Hypothalamus (tissue), 51 donors: ENCODE measurements at regions not wholly inside any gene's neighbourhood (a gene's known extent, or its start where the extent isn't known, plus 50 kb on each side); places are given as distances from the start of the nearest gene placed in this dataset.
"Not testable (repeated sequence)": the region's sequence is repeated elsewhere in the genome, so short reads cannot be mapped to it uniquely, and the experiment has no call there.

ENCODE experiments used
- DNase-seq, 51 donors: peaks; one replicate each; lab custom pipeline; 2025; lab: John Stamatoyannopoulos, UW

DNA sequence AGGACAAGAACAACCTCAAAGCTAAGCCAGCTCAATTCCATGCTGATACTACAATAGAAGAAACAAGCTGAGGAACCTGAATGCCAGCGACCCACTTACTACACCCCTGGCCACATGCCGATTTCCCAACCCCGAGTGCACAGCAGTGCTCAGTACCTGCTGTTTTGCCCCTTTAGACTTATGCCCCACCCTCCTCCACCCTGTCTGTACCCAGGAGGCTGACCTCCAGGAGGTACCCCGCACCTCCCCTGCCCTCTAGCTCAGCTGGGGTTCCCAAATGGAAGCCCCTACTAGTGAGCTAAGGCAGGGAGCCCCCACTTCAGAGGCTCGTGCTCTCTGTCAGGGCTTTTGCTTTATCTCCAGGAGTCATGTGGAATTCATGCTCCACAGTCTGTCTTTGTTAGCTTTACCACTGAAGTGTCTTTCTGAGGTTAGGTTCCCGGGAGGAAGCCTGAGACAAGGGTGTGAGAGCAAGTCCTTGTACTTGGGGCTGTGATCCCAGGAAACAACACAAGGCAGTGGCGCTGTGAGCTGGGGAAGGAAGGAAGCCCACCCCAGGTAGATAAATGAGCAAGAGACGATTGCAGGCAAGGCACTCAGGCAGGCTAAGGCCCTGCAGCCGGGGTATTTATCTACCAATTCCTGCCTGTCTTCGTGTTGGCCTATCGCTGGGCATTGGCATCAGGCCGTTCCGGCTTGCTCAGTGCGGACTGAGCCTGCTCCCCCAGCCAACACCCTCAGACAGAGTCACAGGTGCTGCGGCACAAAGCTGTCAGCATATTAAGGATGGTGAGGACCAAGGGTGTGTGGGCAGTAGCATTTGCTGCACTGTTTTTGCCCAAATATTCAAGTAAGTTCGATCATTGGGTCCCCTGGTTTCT, 220.5 kb downstream of the CYP26B1 start:
- DNase-seq, result no peak

DNA sequence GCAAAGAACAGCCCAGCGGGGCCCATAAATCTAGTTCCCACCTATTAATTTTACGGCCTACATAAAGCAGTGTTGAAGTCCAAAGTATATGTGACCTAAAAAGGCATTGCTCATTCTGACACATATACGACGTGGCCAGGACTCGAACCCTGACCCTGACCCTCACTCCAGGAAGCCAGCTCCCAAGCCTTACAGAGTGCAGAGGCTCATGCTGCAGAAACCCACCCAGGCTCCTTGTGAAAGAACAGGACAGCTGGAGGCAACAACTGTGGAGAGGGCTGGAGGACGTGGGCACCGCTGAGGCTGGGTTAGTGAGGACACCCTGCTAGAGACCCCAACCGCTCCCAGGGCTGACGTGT, 221.6 kb downstream of the CYP26B1 start:
- no peak for DNase-seq

DNA sequence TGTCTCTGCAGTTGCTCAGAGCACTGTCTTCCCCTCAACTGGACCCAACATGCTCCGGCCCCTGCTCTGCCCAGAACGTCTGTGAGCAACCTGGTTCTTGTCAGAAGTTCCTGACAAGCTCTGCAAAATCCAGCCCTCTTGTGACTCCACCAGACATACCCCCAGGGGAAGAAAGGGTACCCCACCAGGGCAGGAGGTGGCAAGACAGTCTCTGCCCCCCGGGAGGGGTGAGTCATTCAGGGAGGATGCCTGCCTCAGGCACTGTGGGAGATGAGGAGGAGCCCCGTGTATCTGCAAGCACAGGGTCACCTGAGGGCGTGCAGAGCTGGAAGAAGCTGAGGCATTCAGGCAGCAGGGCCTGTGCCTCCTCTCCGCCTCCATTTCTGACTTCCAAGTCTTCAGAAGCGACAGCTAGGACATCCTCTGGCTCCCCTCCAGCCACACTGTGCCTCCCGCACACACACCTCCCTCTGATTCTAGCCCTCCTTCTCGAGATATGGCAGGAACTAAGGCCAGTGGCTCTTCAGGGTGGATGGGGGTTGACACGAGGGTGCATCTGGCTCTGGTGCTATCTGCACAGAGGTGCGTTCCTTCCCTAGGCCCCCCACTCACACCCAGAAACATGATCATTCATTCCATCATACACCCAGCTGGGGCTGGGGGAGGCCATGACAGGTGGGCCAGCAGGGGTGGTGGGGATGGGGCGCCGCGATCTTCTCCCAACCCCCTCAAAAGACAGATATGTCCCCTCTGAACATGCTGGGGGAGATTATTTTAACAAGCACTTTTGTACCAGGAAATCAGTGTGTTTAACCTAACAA, 222.2 kb downstream of the CYP26B1 start:
- DNase-seq, result no peak

DNA sequence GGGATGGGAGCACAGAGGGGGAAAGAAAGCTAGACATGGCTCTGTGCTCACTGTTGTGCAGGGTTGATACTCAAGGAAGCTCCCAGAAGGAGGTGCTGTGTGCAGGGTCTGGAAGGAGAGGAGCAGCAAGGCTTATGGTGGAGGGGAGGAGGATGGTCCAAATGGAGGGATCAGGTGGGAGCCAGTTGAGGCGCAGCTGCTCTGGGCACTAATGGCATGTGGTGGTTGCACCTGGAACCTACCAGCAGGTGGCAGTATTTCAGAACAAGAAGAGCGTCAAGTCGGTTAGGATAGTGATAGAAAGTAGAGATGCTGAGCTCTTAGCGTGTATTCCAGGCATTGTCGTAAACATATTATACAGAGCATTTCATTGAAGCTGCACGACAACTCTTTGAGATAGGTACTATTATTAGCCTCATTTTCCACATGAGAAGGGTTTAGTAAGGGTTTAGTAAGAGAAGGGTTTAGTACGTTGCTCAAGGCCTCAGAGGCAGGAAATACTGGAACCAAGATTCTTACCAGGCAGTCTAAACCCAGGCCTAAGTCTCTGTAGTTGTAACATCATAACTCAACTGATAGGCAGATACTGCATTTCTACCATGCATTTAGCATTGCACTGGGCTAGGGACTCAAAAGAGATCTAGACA, 223.7 kb downstream of the CYP26B1 start:
- DNase-seq, result peak in 31 of 51 donors; percentile 8 to 71 (median 37)

DNA sequence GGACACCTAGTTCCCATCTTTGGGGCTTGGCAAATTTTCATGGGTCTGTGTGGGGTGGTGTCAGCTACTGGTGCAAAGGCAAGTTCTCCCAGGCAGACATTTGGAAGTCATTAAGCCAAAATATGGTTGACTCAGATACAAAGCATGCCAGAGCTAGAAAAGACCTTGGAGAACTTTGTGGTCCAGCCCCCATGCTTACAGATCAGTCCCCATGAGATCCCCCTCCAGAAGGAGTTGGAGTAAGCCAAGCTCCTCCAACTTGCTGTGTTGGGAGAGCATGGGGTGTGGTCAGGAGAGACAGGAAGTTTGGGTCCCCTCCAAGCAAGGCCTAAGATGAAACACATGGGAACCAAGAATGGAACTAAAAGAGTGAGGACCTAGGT, 224.5 kb downstream of the CYP26B1 start:
- no peak for DNase-seq

DNA sequence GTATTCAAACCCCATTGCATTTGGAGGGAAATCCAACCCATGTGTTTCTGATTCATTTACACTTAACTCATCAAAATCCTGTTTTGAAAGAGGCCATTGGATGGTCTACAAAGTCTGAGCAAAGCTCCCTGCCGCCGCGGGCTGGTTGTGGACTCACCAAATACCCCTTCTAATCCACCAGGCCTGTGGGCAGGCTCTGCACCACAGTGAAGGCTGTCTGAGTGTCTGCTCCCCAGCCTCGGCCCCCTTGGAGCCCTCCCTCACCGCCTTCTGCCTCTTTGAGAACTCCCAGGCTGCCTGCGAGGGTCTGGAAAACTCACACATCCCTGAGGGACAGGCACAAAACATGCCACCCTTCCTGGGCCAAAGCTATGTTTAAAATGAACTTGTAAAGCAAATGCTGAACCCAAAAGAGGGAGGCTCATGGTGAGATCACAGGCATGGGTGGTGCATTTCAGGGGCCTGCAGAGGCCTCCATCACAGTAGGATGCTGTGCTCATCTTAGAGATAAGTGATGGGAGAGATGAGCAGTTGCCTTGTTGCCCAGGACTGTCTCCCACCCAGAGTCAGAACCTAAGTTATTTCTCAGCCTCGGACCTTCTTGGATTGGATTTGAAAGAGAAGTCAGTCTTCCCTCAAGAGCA, 225.0 kb downstream of the CYP26B1 start:
- no peak for DNase-seq

DNA sequence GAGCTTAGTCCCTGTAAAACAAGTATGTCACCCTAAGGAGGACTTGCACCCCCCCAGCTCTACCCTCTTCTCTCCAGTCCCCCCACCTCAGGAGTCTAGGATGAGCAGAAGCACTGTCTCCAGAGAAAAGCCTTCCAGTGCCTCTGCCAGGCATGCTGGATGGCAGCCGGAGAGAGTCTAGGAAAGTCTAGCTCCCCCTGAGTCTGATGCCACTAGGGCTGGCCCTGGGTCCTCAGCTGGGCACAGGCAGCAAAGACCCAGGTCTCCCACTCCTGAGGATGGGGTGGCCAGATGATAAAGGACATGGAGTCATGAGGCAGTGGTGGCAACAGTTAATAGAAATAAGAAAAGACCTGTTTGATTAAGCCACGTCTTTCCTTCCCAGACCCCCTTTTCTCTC, 225.6 kb downstream of the CYP26B1 start:
- no peak for DNase-seq

DNA sequence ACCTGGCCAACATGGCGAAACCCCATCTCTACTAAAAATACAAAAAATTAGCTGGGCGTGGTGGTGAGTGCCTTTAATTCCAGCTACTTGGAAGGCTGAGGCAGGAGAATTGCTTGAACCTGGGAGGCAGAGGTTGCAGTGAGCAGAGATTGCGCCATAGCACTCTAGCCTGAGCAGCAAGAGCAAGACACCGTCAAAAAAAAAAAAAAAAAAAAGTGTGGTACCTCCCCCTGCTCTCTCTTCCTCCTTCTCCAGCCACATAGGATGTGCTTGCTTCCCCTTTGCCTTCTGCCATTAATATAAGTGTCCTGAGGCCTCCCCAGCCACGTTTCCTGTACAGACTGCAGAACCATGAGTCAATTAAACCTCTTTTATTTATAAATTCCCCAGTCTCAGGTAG, 226.8 kb downstream of the CYP26B1 start:
- not testable (repeated sequence) for DNase-seq

DNA sequence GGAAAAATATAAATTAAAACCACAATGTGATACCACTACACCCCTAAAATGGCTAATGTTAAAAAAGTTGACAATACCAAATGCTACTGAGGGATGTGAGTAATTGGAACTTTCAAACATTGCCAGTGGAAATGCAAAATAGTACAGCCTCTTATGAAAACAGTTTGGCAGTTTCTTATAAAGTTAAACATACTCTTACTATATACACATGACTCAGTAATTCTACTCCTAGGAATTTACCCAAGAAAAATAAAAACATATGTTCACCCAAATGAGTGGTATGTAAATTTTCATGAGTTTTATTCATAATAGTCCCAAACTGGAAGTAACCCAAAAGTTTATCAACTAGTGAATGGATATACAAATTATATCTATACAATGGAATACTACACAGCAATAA, 228.0 kb downstream of the CYP26B1 start:
- DNase-seq, result no peak

DNA sequence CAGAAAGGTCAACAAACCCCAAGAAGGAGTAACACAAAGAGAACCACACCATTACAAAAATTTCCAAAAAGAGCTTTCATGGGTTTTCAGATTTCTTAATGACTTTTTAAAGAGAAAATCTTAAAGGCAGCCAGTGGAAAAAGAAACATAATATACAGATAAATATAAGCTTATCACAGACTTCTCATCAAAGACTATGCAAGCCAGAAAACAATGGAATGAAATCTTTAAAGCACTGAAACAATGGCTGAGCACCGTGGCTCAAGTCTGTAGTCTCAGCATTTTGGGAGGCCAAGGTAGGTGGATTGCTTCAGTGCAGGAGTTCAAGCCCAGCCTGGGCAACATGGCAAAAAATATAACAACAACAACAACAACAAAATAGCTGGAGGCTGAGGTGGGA, 237.4 kb downstream of the CYP26B1 start:
- no peak for DNase-seq

DNA sequence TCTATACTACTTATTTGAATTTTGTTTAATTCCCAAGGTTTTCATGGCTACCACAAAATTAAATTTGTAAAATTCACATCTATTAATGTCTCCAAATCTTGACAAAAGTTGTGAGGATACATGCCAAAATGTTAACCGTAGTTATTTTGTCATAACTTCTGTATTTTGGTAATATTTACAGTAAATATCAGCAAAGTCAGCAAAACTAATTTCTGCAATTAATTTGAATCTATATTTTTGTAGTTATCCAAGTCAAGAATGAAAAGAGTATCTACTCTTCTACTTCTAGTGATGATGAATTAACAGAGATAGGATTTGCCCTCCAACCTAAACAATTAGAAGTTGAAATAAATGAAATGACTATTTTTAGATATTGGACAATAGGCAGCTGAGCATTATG, 238.9 kb downstream of the CYP26B1 start:
- no peak for DNase-seq

DNA sequence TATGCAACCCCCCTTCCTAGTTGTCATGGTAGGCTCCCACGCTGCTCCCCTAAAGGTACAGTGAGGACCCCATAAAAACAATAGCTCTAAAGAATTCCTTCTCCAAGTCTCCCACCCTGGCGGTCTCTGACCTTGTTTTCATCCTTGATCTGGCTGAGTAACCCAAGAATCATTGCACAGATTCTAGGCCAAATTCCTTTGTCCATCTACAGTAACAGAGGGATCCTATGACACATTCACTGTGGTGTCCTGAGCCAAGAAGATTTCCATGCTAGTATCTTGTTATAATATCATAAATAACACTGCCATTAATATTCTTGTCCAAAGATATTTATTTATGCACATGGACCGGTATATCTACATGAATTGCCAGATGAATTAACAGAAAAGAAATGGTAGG, 240.2 kb downstream of the CYP26B1 start:
- DNase-seq, result no peak

DNA sequence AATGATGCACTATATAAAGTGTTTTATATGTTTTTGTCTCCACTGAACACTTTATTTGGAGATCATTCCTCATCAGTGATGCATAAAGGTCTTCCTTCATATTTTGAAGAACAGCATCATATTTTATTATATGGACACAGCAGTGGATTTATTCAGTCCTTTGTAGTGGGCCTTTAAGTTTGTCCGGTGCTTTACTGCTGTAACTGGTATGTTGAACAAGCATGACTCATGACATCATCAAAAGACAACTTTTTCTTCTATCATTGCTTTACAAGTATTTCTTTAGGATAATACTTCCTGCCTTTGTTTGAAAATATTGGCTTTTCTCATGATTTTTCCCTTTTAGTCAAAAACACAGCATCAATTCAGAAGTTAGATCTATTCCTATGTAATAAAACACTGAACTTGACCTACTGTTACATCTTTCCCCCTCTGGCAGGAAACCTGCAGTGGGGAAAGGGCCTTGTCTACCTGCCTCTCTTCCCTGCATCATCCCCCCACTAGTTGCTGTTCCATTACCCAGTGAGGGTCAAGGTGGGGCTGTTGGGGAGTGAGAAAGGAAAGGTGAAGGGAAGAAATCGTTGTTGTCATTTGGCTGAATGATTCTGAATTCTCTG, 241.2 kb downstream of the CYP26B1 start:
- DNase-seq, result no peak

DNA sequence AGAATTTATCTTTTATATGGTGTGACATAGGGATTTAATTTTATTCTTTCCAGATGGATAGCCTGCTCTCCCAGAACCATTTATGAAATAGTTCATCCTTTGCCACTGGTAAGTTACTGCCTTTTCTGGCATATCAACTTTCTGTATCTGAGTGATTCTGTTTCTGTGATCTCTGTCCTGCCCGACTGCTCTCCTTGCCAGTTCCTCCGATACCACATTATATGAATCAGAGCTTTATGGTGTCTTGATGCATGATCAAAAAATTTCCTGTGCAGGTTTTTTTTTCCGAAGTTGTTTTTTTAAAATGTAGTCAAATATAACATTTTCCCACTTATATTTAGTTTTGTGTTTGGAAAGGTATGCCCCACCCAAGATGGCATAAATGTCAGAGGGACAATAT, 242.5 kb downstream of the CYP26B1 start:
- no peak for DNase-seq

DNA sequence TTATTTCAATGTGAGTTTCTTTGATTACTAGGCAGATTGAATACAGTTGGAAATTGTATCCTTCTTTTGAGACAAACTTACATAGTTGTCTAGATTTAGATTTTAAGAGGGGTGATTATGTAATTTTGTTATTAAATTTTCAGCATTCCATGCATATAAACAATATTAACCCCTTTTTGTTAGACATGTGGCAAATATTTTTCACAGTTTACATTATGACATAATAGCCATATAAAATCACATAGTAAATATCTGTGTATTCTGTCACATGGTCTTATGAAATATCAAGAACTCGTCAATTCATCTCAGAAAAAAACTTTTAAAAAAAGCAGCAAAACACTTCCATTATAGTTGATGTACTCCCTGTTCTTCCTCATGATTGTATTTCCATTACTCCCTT, 243.8 kb downstream of the CYP26B1 start:
- no peak for DNase-seq

DNA sequence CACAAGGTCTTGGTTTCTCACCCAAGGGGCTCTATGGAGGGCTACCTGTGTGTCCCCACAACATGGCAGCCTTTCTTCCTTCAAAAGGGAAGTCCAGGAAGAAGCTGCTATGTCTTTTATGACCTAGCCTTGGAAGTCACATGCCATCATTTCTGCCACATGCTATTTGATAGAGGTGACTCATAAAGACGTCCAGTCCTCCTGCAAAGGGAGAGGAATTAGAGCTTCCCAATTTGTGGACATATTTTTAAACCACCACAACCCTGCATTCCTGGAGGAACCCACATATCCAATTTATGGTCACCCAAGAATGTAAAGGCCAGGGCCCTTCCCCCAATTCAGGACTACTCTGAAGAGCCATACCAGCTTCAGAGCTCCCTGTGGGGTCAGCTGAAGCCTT, 246.2 kb downstream of the CYP26B1 start:
- DNase-seq, result no peak

DNA sequence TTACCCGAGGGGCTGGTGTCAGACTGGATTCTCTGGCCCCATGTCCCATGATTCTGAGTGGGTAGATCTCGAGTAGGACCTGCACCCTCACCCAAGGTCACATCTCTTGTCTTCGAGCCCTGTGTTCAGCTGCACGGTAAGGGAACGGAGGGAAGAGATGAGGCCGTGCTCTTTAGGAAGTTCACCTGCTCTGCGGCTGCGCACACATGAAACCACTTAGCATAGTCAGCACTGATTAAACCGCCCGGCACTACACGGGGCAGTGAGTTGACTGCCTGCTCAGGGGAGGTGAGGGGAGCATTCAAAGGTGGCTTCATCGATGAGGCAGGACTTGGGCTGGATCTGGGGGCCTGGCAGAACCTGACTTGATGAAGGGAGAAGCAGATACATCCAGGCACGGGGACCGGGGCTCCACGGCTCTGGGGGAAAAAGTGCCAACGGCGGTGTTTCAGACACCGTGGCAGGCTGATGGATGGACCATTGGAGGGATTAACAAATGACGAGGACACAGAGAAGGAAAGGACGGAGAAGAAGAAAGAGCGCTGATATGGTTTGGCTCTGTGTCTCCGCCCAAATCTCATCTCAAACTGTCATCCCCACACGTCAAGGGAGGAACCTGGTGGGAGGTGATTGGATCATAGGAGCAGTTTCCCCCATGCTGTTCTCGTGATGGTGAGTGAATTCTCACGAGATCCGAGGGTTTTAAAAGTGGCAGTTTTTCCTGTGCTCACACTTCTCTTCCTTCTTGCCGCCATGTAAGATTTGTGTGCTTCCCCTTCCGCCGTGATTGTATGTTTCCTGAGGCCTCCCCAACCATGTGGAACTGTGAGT, 248.6 kb downstream of the CYP26B1 start:
- DNase-seq, result no peak

DNA sequence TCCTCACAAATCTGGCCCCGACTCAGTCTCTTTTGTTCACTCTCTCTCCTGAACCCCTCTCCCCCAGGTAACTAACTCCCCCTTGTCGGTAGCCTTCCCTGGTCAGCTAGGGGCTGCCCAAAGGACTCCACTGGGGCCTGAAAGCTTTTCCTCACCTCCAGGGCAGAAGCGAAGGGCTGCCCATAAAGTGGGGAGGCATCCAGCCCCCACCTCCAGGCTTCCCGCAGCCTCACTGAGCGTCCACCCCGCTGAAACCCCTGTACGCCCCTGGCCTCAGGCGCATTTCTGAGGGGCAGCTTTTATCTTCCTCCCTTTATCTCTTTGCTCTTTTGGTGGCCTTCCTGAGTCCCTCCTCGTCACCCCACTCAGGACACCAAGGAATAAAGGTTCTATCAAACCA, 249.3 kb downstream of the CYP26B1 start:
- no peak for DNase-seq

DNA sequence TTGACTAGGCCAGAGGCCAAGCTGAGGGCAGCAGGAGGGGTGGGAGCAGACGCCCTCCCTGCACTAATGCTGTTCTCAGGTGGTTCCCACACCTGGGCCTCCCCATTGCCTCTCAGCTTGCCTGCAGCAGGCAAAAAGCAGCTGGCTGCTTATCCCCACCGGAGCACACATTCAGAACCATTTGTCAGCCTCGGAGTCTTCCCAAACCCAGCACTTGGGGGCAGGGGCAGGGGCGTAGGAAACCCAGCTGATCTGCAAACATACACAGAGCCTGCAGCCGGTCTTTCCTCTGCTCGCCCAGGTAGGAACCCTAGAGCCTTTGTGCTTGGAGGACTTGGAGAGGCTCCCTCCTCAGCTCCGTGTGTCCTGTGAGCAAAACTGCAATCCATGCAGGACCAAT, 249.8 kb downstream of the CYP26B1 start:
- DNase-seq, result no peak

DNA sequence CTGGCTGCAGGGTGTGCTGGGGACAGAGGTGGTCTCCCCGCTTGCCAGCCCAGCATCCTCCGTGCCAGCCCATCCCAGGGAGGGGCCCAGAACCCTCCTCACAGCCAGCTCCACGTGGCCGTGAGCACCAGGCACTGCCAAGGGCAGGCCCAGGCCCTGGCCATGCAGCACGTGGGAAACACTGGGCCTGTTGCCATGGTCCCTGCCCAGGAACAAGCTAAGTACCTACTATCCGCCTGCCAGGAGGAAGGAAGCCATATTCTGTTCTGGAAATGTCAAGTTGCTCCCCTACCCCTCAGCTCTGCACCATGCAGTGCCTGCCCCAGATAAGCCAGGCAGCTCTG, 250.6 kb downstream of the CYP26B1 start:
- DNase-seq, result peak in 2 of 51 donors; percentile 5 to 21
